ENCODE measurements at regions not wholly inside any gene's neighbourhood (a gene's known extent, or its start where the extent isn't known, plus 50 kb on each side); places are given as distances from the start of the nearest gene placed in this dataset.

- no peak for TF ChIP-seq CTCF (optimal IDR thresholded peaks at IDR 0.05 in 1 of 3, IDR thresholded peaks at IDR 0.05 in 1 of 3, conservative IDR thresholded peaks at IDR 0.05 in 1 of 3; ENCODE audit: extremely low read depth in 1 of 3, insufficient read depth in 2 of 3, low read length in 3 of 3)
- no peak for TF ChIP-seq EZH2 (IDR thresholded peaks at IDR 0.05; ENCODE audit: low read length)
These were observed 256.8 kb upstream of the HS3ST1 start for GRCh38 chr4:11685481-11685880.

Data from keratinocyte (primary cell).